DMS153 treated with DMSO at 0.1 percent for 48 hours (cell line): ENCODE measurements at regions not wholly inside any gene's neighbourhood (a gene's known extent, or its start where the extent isn't known, plus 50 kb on each side); places are given as distances from the start of the nearest gene placed in this dataset.
"Not testable (repeated sequence)": the region's sequence is repeated elsewhere in the genome, so short reads cannot be mapped to it uniquely, and the experiment has no call there.

Experiments
- DNase-seq: peaks from one replicate; lab custom pipeline; 2025; ENCODE audit not compliant: unreplicated experiment; lab: John Stamatoyannopoulos, UW

DNA sequence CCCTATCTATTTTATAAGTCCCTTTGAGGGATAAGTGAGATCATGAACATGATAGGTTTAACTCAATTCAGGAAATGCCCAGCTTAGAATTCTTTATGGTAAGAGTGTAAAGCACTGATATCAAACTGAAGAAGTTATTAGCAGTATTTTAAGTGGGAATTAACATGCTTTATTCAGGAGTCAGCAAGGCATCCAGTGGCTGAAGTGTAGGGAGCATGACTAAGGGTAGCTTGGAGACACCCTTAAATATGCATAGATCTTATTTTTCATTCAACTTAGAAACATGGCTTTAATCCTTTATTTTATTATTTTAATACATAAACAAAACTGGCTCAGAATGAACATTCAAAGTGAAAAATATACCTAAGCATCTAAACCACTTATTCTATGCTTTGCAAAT lies 158.3 kb upstream of the LPP start:
- DNase-seq = no peak

DNA sequence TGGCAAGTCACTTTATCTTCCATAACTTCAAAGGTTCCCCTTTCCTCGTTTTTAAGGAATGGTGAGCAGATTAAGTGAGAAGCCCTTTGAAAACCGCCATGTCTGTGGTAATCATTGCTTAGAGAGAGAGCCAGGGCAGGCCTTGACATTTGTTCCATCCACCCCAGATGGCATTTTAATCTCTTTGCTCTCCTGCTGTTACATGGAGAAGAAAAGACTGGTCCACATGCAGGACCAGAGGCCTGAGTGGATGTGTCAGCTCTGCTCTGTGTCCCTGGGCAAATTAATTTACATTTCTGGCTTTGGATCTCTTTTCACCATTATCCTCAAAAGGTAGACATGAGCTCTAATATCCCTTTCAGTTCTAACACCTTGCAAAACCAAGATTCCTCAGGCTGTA lies 157.3 kb upstream of the LPP start:
- DNase-seq = no peak

DNA sequence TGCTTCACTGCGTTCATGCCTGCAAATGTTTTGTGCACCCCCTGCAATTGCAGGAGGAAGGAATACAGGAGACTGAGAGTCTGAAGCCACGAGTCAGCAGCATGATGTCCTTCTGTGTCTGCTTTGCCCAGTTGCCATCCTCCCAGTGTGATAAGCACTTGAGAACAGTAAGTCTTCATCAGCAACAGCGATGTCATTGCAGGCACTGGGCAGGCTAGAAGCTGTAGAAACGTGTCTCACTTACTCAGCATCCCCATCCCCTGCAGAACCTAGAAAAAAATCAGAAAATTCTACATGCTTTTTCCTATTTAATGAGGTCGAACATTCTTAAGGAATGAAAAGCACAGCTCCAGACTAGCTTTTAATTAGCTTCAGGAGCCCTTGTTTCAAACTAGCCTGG lies 156.5 kb upstream of the LPP start:
- DNase-seq = no peak

DNA sequence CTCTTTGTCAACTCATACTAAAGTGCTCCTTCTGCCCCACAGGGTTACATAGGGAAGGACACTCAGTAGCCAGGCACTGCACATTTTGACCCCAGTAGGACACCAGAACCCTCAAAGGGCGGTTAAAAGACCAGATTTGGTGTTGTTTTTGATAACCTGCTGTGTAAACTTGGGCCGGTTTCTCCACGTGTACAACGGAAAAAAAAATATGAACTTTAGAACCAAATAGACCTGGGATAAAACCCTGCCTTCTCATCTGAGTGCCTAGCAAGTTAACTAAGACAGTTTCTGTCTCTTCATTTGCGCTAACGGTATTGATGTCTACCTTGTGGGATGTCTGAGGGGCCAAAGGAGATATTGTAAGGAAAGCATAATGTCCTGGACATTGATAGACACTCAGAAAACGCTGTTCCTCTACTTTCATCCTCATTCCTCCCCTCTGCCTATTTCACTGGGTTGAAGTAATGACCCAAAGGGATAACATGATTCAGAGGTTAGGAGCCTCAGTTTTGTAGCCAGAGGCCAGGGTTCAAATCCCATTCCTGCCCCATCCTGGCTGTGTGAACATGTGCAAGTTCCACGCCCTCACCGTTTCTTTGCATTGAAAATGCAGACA lies 155.9 kb upstream of the LPP start:
- no peak for DNase-seq

DNA sequence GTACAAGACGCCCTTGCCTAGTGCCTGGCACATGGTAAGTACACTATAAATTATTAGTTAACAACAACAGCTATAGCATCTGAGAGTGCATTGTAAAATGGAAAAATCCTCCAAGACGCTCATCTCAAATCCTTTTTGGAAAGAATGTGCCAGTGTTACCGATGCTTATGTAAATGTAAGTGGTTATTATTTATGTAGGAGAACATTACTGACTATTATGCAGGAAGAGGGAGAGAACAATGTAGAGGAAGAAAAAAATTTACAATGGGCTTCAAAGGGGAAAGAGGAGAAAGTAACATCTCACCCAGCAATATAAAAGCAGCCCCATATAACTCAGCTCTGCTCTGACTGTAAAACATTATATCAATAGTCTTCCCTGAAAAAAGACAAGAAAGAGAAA lies 155.3 kb upstream of the LPP start:
- no peak for DNase-seq

DNA sequence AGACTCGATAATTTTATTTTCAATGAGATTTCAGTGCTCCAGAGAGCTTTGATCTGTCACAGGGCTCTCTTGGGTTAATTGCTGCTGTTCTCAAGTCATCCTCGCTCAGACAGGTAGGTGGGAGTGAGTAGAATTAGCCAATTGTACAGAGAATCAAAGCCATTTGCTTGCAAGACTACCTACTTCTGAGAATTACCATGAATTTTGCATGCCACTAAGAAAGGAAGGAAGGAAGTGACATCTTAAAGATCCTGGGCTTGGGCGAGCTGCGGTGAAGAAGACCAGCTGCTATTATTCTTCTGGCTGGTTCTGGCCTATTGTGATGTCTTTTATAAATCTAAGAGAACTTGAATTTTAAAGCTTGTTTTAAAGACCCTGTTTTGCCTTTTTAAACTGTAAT lies 154.1 kb upstream of the LPP start:
- DNase-seq = no peak

DNA sequence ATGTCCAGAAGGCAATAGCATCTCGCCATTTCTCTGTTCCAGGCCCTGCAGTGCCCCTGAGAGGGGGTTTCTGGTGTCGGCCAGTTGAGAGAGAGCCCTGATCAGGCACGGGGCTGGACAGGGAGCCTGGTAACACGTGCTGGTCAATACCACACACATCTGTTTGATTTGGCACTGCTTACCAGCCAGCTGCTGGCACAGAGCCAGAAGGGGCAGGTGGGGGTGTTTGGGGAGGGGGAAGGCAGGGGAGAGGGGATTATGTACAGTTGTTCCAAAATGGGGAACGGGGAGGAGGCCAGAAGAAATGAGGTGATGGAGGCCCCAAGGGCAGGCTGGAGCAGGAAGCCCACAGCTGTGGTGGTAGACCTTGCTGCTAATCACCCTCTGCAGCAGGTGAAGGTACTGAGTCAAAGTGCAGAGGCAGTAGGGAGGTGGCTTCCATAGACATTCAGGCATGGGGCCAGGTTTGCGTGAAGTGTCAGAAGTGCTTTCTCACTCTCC lies 153.5 kb upstream of the LPP start:
- peak; percentile 42 for DNase-seq

DNA sequence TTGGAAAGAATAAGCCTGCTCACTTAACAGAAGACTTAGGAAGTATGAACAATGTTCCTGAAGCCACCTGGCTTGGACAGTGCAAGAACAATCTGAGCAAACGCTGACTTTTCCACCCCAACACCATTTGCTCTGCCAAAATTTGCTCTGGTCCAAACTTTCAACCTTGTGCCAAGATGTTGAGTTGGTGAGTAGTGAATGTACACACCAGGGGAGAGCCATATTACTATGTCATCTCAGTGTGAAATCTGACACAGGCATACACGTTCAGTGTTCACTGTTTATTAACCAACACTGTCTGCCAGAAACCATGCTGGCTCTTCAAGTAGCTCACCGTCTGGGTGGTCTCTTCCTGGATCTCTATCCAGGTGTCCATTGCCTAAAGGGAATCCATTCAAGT lies 152.9 kb upstream of the LPP start:
- DNase-seq = no peak

DNA sequence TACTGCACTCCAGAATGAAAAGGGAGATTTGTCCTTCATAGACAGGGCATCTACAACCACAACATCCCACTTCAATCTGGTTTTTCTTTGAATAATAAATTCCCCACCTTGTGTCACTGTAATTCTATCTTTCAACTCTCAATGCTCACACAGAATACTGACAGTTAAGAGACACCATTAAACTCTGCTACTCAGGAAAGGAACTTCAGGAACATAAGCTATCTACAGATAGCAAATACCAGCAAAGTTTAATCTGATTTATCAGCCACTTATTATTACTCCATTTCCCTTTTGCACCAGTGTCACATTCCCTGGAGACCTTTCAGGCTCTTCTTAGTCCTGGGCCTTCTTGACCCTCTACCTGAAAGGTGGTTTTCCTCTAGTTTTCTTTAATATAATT lies 152.0 kb upstream of the LPP start:
- no peak for DNase-seq

DNA sequence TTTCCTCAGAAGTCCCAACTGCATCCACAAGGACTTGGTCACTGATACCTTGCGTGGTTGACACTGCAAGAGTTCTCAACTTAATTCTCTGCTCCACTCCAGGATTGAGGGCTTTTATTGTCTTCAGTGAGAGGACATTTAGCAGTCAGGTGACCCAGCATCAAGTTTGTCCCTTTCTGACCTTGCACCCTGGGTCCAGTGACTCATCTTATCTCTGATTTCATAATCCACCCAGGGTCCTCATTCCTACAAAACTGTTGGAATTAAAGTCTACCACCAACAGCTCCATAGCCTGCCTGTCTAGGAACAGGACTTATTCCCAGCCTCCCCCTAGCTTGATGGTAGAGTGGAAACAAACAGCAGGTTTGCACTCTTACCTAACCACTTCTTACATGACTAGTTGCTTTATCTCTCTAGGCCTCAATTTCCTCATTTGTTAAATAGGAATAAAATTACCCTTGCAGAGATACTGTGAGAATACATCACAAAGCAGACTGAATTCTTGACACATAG lies 151.3 kb upstream of the LPP start:
- DNase-seq = peak; percentile 20

DNA sequence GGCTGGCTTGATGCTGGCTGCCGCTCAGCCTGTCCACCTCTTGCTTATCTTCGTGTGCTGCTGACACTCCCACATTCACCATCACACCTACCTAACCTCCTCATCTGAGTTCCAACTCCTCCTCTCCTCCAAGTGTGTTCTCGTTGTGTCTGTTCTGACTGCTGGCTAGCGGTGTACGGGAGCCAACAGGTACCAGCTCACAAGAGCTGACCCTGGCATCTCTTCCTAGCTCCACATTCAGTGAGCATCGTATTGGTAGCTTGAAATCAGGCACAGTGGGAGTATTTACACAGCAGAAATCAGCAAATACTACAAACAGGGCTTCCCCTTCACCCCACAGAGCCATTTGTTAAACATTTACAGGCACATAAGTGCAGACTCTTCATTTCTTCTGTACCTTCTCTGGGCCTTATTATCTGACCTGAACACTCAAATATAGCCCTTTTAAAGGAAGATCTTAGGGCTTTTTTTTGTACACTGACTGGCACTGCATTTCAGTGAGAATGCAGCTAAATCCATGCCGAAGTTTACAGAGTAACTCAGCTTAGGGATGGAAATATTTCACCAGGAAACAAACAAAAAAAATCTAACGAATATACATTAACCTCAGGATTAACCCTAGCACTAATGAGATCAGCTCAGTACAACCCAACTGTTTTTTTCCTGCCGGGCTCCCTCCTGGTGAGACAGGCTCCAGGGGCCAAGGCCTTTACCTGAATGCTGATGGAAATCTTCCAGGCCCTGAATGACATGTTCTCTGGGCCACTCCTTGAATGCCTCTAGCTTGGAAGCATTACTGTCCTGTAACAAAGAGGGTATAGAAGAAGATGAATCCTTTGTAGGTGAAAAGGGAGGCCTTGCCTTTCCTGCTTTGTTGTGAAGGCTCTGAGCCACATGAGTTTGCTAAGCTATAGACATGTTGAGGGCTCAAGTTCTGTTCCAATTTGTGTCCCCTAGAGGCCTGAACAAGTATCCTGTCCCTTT lies 150.5 kb upstream of the LPP start:
- DNase-seq = peak; percentile 31

DNA sequence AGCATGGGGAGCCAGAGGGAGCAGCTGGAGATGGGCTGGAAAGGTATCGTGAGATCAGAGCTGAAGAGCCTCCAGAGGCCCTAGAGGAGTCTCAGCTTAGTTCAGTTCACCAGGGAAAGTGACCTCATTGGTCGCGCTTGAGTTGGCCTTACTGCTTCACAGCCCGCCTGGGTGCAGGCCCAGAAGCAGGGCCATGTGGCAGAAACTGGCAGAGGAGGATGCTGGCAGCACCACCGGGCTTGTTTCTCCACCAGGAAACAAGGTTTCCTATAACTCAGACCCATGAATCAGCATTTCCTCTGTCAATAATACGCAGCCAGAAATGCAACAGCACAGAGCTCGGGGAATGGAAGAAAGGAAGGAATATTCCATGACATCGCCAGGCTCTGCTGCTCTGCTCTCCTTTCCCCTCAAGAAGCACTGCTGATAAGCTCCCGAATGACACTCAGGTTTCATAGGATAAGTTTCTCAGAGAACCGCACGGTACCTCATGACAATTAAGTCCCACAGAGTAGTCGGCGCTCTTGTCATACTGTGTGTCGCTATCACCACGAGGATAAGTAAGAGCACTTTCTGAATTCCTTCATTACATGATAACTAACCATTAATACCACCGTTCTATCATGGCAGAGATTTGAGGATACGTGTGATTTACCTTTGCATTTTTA lies 147.1 kb upstream of the LPP start:
- no peak for DNase-seq

DNA sequence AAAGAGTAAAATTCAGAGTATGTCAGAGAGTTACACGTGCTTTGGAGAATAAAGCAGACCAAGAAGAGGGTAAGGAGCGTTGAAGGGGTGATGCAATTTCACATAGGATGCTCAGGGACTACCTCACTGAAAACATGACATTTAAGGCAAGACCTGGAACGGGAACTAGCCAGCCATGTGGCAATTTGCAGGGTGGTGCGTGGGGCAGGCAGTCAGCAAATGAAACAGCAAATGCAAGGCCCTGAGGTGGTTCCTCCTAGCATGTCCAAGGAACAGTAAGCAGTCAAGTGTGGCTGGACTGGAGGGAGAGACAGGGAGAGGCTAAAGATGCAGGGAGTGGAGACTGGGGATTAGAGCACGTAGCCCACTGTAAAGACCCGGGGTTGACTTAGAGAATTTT lies 146.1 kb upstream of the LPP start:
- DNase-seq = no peak

DNA sequence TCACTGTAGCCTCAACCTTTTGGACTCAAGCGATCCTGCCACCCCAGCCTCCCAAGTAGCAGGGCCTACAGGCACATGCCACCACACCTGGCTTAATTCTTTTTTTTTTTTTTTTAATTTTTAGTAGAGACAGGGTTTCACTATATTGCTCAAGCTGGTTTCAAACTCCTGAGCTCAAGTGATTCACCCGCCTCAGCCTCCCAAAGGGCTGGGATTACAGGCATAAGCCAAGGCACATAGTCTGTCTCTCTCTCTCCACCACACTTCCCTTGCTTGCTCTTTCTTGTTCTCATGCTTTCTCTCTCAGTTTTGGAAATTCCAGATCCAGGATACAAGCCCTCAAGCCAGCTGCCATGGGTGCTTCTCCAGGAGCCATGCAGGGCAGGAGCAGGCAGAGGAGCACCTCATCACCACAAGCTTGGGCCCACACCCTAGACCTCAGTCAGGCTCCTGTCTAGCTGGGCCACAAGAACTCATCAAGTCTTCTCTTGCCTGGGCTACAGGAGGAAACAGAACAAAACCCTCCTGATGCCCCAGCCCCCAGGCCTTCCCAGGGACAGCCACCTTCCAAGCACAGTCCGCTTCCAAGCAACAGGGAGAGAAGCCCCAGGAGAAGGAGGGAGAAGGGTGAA lies 145.3 kb upstream of the LPP start:
- no peak for DNase-seq

DNA sequence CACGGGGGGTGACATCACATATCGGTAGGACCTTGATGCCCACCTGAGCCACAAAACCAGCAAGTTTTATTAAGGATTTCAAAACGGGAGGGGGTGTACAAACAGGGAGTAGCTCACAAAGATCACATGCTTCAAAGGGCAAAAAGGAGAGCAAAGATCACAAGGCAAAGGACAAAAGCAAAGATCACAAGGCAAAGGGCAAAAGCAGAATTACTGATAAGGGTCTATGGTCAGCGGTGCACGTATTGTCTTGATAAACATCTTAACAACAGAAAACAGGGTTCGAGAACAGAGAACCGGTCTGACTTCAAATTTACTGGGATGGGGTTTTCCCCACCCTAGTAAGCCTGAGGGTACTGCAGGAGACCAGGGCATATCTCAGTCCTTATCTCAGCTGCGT lies 143.5 kb upstream of the LPP start:
- DNase-seq = no peak

DNA sequence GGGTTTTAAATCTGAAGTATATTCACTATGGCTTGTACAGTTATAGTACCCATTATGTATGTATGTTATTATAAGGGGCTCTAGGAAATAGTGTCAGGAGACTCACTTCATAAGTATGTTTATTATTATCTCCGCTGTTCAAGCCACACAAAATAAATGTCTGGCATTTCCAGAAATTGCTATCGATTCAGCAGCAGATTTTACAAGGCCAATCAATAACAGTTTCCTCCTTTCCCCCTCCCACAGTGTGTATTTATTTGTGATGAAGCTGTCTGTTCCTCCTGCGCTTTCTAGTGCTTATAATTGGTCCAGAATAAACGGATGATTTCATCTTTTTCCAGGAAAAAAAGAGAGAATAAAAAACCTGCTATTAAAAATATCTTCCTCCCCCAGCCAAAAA lies 134.2 kb upstream of the LPP start:
- DNase-seq = no peak

DNA sequence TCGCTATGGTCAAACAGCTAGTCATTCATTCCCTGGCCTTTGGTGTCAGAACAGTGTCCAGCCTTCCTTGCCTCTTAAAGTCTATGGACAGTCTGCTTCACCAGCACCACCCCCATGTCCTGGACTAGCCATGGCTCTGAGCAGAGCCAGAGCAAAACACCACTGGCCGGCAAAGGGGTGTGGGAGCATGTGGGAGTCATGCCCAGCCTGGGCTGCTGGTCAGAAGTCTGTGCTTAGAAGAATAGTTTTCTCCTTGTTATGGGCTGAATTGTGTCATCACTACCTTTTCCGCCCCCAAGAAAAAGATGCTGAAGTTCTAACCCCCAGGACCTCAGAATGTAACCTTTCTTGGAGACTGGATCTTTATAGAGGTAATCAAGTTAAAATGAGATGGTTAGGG lies 132.9 kb upstream of the LPP start:
- DNase-seq = no peak

DNA sequence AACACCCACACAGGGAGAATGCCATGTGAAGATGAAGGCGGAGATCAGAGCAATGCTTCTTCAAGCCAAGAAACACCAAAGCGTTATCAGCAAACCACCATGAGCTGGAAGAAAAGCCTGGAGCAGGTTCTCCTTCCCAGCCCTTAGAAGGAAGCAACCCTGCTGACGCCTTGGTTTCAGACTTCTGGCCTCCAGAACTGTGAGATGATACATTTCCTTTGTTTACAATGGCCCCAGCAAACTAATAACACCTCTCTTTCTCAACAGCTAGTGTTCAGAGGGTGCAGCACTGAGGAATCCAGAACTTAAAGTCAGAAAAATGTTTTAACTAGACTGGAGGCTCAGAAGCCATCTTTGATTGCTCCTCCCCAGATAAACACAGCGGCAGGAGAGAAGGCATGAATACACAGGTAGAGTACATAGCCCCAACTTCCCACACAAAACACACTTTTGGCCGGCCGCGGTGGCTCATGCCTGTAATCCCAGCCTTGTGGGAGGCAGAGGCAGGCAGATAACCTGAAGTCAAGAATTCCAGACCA lies 132.4 kb upstream of the LPP start:
- DNase-seq = no peak

DNA sequence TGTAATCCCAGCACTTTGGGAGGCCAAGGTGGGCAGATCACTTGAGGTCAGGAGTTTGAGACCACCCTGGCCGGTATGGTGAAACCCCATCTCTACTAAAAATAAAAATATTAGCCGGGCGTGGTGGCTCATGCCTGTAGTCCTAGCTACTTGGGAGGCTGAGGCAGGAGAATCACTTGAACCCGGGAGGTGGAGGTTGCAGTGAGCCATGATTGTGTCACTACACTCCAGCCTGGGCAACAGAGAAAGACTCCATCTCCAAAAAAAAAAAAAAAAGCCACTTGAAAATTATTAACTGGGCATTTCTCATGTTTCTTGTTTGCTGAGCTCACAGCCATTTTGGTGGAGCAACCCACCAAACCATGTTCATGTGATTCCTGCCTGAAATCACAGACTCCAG lies 131.1 kb upstream of the LPP start:
- not testable (repeated sequence) for DNase-seq

DNA sequence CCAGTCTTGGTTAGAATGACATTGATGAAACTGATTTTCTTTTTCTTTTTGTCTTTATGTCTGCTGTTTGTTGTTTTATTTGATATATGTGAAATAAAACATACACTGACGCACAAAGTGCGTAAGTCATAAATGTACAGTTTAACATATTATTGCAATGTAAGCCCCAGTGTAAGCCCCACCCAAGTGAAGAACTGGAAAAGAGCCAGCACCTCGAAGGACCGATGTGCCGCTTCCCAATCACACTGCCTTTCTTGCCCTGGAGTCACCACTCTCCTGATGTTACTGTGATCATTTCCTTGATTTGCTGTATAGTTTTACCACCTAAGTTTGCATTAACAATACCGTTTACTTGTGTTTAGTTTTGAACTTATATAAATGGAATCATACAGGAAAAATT lies 128.4 kb upstream of the LPP start:
- no peak for DNase-seq
